GM23338 (cell line): ENCODE measurements at regions not wholly inside any gene's neighbourhood (a gene's known extent, or its start where the extent isn't known, plus 50 kb on each side); places are given as distances from the start of the nearest gene placed in this dataset.

Experiments
- CREB1 ChIP-seq: fragments of 250-450 bp; sonication (Bioruptor Pico); IDR thresholded peaks from 2 replicates; pipeline ENCODE4 v1.5.0; 2020; ENCODE audit warnings: low read depth, mild to moderate bottlenecking, moderate library complexity
- EZH2 ChIP-seq: fragments of 200-600 bp; sonication (generic); IDR thresholded peaks from one replicate; pipeline ENCODE4 v1.8.0; 2017; ENCODE audit warnings: antibody characterized with exemption, mild to moderate bottlenecking, low read depth; ENCODE audit not compliant: unreplicated experiment
- EZH2phosphoT487 ChIP-seq: fragments of 200-600 bp; sonication (generic); IDR thresholded peaks from one replicate; pipeline ENCODE4 v1.8.1; 2018; ENCODE audit warnings: antibody characterized with exemption; ENCODE audit not compliant: unreplicated experiment
- JUNB ChIP-seq: IDR thresholded peaks from one replicate; pipeline ENCODE4 v1.6.1; 2016; ENCODE audit warnings: antibody characterized with exemption; ENCODE audit not compliant: unreplicated experiment
- NANOG ChIP-seq: IDR thresholded peaks from 2 replicates; pipeline ENCODE4 v1.6.1; 2016; ENCODE audit warnings: antibody characterized with exemption, borderline replicate concordance
- POLR2AphosphoS5 ChIP-seq: IDR thresholded peaks from 2 replicates; pipeline ENCODE4 v1.6.1; 2016; ENCODE audit warnings: antibody characterized with exemption, low read depth
- STAT1 ChIP-seq: IDR thresholded peaks from one replicate; pipeline ENCODE4 v1.6.1; 2016; ENCODE audit warnings: antibody characterized with exemption; ENCODE audit not compliant: unreplicated experiment
- ZNF114 ChIP-seq: fragments of 250-450 bp; sonication (Bioruptor Pico); IDR thresholded peaks from 2 replicates; pipeline ENCODE4 v1.5.0; 2020; ENCODE audit warnings: mild to moderate bottlenecking, moderate library complexity
- ZNF331 ChIP-seq: fragments of 250-450 bp; sonication (Bioruptor Pico); IDR thresholded peaks from 2 replicates; pipeline ENCODE4 v1.5.0; 2020; ENCODE audit warnings: low read depth, mild to moderate bottlenecking, moderate library complexity
- TF ChIP-seq, protein P1 (sequence below), 2 experiments: fragments of 200-600 bp in 1 of 2; sonication (generic) in 1 of 2; conservative IDR thresholded peaks; 2 replicates each; pipeline versions ENCODE4 v1.5.1 to v1.6.1; 2016 to 2017; ENCODE audit warnings: antibody characterized with exemption in 2 of 2, low read depth in 2 of 2, mild to moderate bottlenecking in 2 of 2, moderate library complexity in 1 of 2
- TF ChIP-seq, protein P2 (sequence below): IDR thresholded peaks from one replicate; pipeline ENCODE4 v1.6.1; 2018; ENCODE audit warnings: antibody characterized with exemption; ENCODE audit not compliant: unreplicated experiment
- TF ChIP-seq, protein P3 (sequence below): fragments of 250-450 bp; sonication (Bioruptor Pico); IDR thresholded peaks from 2 replicates; pipeline ENCODE4 v1.5.0; 2020; ENCODE audit warnings: mild to moderate bottlenecking, moderate library complexity
- TF ChIP-seq, protein P4 (sequence below): IDR thresholded peaks from 2 replicates; pipeline ENCODE4 v1.6.1; 2016; ENCODE audit warnings: antibody characterized with exemption

DNA sequence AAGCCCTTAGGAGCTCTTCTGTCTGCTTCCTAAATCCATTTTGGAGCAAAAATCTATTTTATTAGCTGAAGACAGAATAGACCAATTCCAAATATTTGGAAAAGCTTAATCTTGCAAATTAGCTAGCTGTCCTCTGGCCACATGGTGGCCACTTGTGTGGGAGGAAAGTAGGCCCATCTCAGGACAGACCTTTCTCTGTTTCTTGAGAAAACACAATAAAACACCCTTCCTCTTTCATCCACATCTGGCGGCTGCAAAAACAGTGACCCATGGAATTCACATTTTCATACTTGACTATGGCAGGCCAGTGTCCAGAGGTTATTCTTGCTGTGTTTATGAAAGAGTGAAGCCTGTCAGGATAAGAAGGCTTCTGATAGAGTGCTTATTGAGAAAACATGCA is 275.6 kb downstream of the PLPP3 start:
- TF ChIP-seq EZH2 (no peak), CREB1 (CRISPR knock-in tag) (no peak), ZNF114 (no peak), JUNB (no peak), EZH2phosphoT487 (no peak), POLR2AphosphoS5 (no peak), STAT1 (no peak), ZNF331 (no peak), NANOG (no peak)
- TF ChIP-seq, protein P1, sequence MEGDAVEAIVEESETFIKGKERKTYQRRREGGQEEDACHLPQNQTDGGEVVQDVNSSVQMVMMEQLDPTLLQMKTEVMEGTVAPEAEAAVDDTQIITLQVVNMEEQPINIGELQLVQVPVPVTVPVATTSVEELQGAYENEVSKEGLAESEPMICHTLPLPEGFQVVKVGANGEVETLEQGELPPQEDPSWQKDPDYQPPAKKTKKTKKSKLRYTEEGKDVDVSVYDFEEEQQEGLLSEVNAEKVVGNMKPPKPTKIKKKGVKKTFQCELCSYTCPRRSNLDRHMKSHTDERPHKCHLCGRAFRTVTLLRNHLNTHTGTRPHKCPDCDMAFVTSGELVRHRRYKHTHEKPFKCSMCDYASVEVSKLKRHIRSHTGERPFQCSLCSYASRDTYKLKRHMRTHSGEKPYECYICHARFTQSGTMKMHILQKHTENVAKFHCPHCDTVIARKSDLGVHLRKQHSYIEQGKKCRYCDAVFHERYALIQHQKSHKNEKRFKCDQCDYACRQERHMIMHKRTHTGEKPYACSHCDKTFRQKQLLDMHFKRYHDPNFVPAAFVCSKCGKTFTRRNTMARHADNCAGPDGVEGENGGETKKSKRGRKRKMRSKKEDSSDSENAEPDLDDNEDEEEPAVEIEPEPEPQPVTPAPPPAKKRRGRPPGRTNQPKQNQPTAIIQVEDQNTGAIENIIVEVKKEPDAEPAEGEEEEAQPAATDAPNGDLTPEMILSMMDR (conservative IDR thresholded peaks at IDR 0.05; ENCODE audit: low read depth in 2 of 2) = no peak
- TF ChIP-seq, protein P2, sequence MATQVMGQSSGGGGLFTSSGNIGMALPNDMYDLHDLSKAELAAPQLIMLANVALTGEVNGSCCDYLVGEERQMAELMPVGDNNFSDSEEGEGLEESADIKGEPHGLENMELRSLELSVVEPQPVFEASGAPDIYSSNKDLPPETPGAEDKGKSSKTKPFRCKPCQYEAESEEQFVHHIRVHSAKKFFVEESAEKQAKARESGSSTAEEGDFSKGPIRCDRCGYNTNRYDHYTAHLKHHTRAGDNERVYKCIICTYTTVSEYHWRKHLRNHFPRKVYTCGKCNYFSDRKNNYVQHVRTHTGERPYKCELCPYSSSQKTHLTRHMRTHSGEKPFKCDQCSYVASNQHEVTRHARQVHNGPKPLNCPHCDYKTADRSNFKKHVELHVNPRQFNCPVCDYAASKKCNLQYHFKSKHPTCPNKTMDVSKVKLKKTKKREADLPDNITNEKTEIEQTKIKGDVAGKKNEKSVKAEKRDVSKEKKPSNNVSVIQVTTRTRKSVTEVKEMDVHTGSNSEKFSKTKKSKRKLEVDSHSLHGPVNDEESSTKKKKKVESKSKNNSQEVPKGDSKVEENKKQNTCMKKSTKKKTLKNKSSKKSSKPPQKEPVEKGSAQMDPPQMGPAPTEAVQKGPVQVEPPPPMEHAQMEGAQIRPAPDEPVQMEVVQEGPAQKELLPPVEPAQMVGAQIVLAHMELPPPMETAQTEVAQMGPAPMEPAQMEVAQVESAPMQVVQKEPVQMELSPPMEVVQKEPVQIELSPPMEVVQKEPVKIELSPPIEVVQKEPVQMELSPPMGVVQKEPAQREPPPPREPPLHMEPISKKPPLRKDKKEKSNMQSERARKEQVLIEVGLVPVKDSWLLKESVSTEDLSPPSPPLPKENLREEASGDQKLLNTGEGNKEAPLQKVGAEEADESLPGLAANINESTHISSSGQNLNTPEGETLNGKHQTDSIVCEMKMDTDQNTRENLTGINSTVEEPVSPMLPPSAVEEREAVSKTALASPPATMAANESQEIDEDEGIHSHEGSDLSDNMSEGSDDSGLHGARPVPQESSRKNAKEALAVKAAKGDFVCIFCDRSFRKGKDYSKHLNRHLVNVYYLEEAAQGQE = no peak
- TF ChIP-seq, protein P3, sequence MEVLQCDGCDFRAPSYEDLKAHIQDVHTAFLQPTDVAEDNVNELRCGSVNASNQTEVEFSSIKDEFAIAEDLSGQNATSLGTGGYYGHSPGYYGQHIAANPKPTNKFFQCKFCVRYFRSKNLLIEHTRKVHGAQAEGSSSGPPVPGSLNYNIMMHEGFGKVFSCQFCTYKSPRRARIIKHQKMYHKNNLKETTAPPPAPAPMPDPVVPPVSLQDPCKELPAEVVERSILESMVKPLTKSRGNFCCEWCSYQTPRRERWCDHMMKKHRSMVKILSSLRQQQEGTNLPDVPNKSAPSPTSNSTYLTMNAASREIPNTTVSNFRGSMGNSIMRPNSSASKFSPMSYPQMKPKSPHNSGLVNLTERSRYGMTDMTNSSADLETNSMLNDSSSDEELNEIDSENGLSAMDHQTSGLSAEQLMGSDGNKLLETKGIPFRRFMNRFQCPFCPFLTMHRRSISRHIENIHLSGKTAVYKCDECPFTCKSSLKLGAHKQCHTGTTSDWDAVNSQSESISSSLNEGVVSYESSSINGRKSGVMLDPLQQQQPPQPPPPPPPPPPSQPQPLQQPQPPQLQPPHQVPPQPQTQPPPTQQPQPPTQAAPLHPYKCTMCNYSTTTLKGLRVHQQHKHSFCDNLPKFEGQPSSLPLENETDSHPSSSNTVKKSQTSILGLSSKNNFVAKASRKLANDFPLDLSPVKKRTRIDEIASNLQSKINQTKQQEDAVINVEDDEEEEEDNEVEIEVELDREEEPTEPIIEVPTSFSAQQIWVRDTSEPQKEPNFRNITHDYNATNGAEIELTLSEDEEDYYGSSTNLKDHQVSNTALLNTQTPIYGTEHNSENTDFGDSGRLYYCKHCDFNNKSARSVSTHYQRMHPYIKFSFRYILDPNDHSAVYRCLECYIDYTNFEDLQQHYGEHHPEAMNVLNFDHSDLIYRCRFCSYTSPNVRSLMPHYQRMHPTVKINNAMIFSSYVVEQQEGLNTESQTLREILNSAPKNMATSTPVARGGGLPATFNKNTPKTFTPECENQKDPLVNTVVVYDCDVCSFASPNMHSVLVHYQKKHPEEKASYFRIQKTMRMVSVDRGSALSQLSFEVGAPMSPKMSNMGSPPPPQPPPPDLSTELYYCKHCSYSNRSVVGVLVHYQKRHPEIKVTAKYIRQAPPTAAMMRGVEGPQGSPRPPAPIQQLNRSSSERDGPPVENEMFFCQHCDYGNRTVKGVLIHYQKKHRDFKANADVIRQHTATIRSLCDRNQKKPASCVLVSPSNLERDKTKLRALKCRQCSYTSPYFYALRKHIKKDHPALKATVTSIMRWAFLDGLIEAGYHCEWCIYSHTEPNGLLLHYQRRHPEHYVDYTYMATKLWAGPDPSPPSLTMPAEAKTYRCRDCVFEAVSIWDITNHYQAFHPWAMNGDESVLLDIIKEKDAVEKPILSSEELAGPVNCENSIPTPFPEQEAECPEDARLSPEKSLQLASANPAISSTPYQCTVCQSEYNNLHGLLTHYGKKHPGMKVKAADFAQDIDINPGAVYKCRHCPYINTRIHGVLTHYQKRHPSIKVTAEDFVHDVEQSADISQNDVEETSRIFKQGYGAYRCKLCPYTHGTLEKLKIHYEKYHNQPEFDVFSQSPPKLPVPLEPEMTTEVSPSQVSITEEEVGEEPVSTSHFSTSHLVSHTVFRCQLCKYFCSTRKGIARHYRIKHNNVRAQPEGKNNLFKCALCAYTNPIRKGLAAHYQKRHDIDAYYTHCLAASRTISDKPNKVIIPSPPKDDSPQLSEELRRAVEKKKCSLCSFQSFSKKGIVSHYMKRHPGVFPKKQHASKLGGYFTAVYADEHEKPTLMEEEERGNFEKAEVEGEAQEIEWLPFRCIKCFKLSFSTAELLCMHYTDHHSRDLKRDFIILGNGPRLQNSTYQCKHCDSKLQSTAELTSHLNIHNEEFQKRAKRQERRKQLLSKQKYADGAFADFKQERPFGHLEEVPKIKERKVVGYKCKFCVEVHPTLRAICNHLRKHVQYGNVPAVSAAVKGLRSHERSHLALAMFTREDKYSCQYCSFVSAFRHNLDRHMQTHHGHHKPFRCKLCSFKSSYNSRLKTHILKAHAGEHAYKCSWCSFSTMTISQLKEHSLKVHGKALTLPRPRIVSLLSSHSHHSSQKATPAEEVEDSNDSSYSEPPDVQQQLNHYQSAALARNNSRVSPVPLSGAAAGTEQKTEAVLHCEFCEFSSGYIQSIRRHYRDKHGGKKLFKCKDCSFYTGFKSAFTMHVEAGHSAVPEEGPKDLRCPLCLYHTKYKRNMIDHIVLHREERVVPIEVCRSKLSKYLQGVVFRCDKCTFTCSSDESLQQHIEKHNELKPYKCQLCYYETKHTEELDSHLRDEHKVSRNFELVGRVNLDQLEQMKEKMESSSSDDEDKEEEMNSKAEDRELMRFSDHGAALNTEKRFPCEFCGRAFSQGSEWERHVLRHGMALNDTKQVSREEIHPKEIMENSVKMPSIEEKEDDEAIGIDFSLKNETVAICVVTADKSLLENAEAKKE (CRISPR knock-in tag) = no peak
- TF ChIP-seq, protein P4, sequence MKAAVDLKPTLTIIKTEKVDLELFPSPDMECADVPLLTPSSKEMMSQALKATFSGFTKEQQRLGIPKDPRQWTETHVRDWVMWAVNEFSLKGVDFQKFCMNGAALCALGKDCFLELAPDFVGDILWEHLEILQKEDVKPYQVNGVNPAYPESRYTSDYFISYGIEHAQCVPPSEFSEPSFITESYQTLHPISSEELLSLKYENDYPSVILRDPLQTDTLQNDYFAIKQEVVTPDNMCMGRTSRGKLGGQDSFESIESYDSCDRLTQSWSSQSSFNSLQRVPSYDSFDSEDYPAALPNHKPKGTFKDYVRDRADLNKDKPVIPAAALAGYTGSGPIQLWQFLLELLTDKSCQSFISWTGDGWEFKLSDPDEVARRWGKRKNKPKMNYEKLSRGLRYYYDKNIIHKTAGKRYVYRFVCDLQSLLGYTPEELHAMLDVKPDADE = no peak
